CD4-positive, alpha-beta T cell (primary cell): ENCODE measurements at regions not wholly inside any gene's neighbourhood (a gene's known extent, or its start where the extent isn't known, plus 50 kb on each side); places are given as distances from the start of the nearest gene placed in this dataset.
"Not testable (repeated sequence)": the region's sequence is repeated elsewhere in the genome, so short reads cannot be mapped to it uniquely, and the experiment has no call there.

ENCODE experiments used
- ATAC-seq: fragments of 200-7000 bp; cut with Tn5 transposase; one replicate; pipeline ENCODE4 v1.10.0; 2022; ENCODE audit warnings: mild to moderate bottlenecking; ENCODE audit not compliant: poor library complexity
- CTCF ChIA-PET: fragments of 350-600 bp; sonication (Branson Sonifier 250); formaldehyde crosslinking; loops from one replicate; lab custom pipeline; 2021; ENCODE audit warnings: antibody characterized with exemption, inconsistent platforms; lab: Charles Lee
- POLR2A ChIA-PET: fragments of 350-600 bp; sonication (Branson Sonifier 250); formaldehyde crosslinking; loops from one replicate; lab custom pipeline; 2021; ENCODE audit warnings: antibody characterized with exemption, inconsistent platforms; lab: Charles Lee
- DNase-seq, 14 experiments: peaks; one replicate each; pipeline ENCODE4 v3.0.0-alpha.2; 2013 to 2020; ENCODE audit warnings: mixed read lengths in 2 of 14
- H3K27ac ChIP-seq, 2 donors: one replicate each; pipeline versions ENCODE4 v1.5.1 to v1.7.0; 2013; ENCODE audit warnings: low read length in 2 of 2, low read depth in 1 of 2, mild to moderate bottlenecking in 1 of 2
- H3K27me3 ChIP-seq, 2 experiments: 1 replicate in 1 of 2; 2 replicates in 1 of 2; pipeline versions ENCODE4 v1.6.1 to v1.7.0; 2013; ENCODE audit warnings: low read length in 2 of 2, control low read depth in 1 of 2, mild to moderate bottlenecking in 1 of 2, moderate library complexity in 1 of 2; ENCODE audit not compliant: insufficient read depth in 2 of 2, control insufficient read depth in 1 of 2
- H3K36me3 ChIP-seq: one replicate; pipeline ENCODE4 v1.6.1; 2013; ENCODE audit warnings: low read length, control low read depth; ENCODE audit not compliant: insufficient read depth
- H3K4me1 ChIP-seq: one replicate; pipeline ENCODE4 v1.6.1; 2013; ENCODE audit warnings: low read length, control low read depth; ENCODE audit not compliant: insufficient read depth
- H3K4me3 ChIP-seq: one replicate; pipeline ENCODE4 v1.5.1; 2013; ENCODE audit warnings: mild to moderate bottlenecking, low read length, moderate library complexity
- H3K9me3 ChIP-seq, 2 experiments: 1 replicate in 1 of 2; 2 replicates in 1 of 2; pipeline versions ENCODE4 v1.6.1 to v1.7.0; 2013; ENCODE audit warnings: low read length in 2 of 2, mild to moderate bottlenecking in 2 of 2, control low read depth in 1 of 2, moderate library complexity in 1 of 2; ENCODE audit not compliant: control insufficient read depth in 1 of 2, insufficient read depth in 1 of 2
- H3K27ac Mint-ChIP-seq: one replicate; pipeline ENCODE4 v1.8.0; 2020; ENCODE audit warnings: mixed read lengths
- H3K27me3 Mint-ChIP-seq: one replicate; pipeline ENCODE4 v1.8.0; 2021; ENCODE audit warnings: mixed read lengths
- H3K36me3 Mint-ChIP-seq: one replicate; pipeline ENCODE4 v1.8.0; 2021; ENCODE audit warnings: low read depth, mixed read lengths
- H3K4me1 Mint-ChIP-seq: one replicate; pipeline ENCODE4 v1.8.0; 2021; ENCODE audit warnings: low read depth, mixed read lengths
- H3K4me3 Mint-ChIP-seq: one replicate; pipeline ENCODE4 v1.8.0; 2020; ENCODE audit warnings: mild to moderate bottlenecking, mixed read lengths
- H3K9me3 Mint-ChIP-seq: one replicate; pipeline ENCODE4 v1.8.0; 2020; ENCODE audit warnings: mixed read lengths
- CTCF ChIP-seq: fragments of 200-600 bp; IDR thresholded peaks from one replicate; pipeline ENCODE4 v1.8.0; 2022; ENCODE audit warnings: antibody characterized with exemption, mild to moderate bottlenecking
- intact Hi-C, 2 experiments: fragments of 100-400 bp; cut with DNase I in 1 of 2; cut with micrococcal nuclease in 1 of 2; formaldehyde crosslinking; loops; one replicate each; pipeline versions ENCODE4 v1.15.1 to v1.9.0; 2023 to 2025; cut with DNase I, micrococcal nuclease

- no peak for ATAC-seq
- TF ChIP-seq CTCF = no peak
- H3K27me3 Mint-ChIP-seq = peaks cover 10% of the 10 kb centered on the region
- ChIA-PET CTCF (no interaction called here), POLR2A (no interaction called here)
- H3K27ac ChIP-seq = no peak overlapping the region
- peak in 1 of 14 experiments; percentile 3 for DNase-seq
- no peak overlapping the region for H3K27ac Mint-ChIP-seq
- no peaks in the 10 kb centered on the region for H3K9me3 Mint-ChIP-seq
- no peak overlapping the region for H3K4me3 ChIP-seq
- no peaks in the 10 kb centered on the region for H3K9me3 ChIP-seq
- intact Hi-C loops = no loop called here
- peak overlapping the region; percentile 39 for H3K4me3 Mint-ChIP-seq
- peaks cover 8% of the 10 kb centered on the region for H3K4me1 ChIP-seq
- H3K36me3 Mint-ChIP-seq = no peaks in the 10 kb centered on the region
- H3K36me3 ChIP-seq = no peaks in the 10 kb centered on the region
- H3K4me1 Mint-ChIP-seq = peaks cover 12% of the 10 kb centered on the region
- peaks cover 0 to 3% of the 10 kb centered on the region in 2 experiments for H3K27me3 ChIP-seq
Measured at GRCh38 chr10:29772403-29772802, 137.6 kb upstream of the SVIL start.

GRCh38 chr10:29771376-29771775 lies 136.6 kb upstream of the SVIL start:
- H3K4me3 ChIP-seq = no peak overlapping the region
- intact Hi-C loops = no loop called here
- peaks cover 8% of the 10 kb centered on the region for H3K4me1 ChIP-seq
- ChIA-PET CTCF (no interaction called here), POLR2A (no interaction called here)
- ATAC-seq (no peak), DNase-seq (no peak)
- H3K27me3 ChIP-seq = peaks cover 0 to 3% of the 10 kb centered on the region in 2 experiments
- Mint-ChIP-seq H3K4me3 (no peak overlapping the region), H3K36me3 (no peaks in the 10 kb centered on the region), H3K4me1 (peaks cover 12% of the 10 kb centered on the region), H3K9me3 (no peaks in the 10 kb centered on the region), H3K27ac (no peak overlapping the region), H3K27me3 (peaks cover 10% of the 10 kb centered on the region)
- H3K9me3 ChIP-seq = no peaks in the 10 kb centered on the region
- no peak for TF ChIP-seq CTCF
- no peak overlapping the region for H3K27ac ChIP-seq
- no peaks in the 10 kb centered on the region for H3K36me3 ChIP-seq

GRCh38 chr10:29769277-29769676 lies 134.5 kb upstream of the SVIL start:
- not testable (repeated sequence) for H3K9me3 Mint-ChIP-seq

DNA sequence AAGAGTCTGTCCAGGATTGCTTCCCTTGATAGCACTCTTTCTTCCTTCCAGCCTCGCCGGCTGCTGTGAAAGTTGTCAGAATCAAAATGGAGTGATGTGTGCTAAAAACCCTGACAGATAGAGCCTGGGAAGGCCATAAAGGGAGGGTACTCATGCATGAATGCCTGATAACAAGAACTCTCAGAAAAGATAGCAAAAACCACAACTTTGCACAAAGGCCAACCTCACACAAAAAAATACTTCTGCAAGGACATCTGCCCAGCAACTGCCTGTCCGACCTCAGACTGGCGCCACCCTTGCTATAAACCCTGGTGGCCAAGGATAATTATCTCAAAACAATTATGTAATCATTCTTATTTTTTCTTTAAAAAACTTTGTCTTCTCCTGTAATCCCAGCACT lies 133.2 kb upstream of the SVIL start:
- no peaks in the 10 kb centered on the region for H3K36me3 Mint-ChIP-seq
- intact Hi-C loops = no loop called here
- Histone ChIP-seq H3K27me3 (peaks cover 0 to 3% of the 10 kb centered on the region in 2 experiments), H3K36me3 (no peaks in the 10 kb centered on the region), H3K4me1 (peaks cover 8% of the 10 kb centered on the region), H3K9me3 (no peaks in the 10 kb centered on the region), H3K27ac (no peak overlapping the region), H3K4me3 (no peak overlapping the region)
- no peak overlapping the region for H3K27ac Mint-ChIP-seq
- POLR2A ChIA-PET = no interaction called here
- no peak for ATAC-seq
- no peak for DNase-seq
- CTCF ChIA-PET = no interaction called here
- no peak overlapping the region for H3K4me3 Mint-ChIP-seq
- H3K27me3 Mint-ChIP-seq = peaks cover 5% of the 10 kb centered on the region
- no peak for TF ChIP-seq CTCF
- peaks cover 11% of the 10 kb centered on the region for H3K4me1 Mint-ChIP-seq
- H3K9me3 Mint-ChIP-seq = no peaks in the 10 kb centered on the region

More at GRCh38 chr10:29769277-29769676, 134.5 kb upstream of the SVIL start:
- CTCF ChIA-PET, H3K27me3 ChIP-seq, POLR2A ChIA-PET, H3K36me3 ChIP-seq, H3K36me3 Mint-ChIP-seq, H3K4me3 Mint-ChIP-seq, H3K27me3 Mint-ChIP-seq, intact Hi-C loops, H3K9me3 ChIP-seq, H3K27ac Mint-ChIP-seq, ATAC-seq, H3K27ac ChIP-seq, H3K4me1 ChIP-seq, DNase-seq, H3K4me3 ChIP-seq: not testable (repeated sequence)
- H3K4me1 Mint-ChIP-seq = peaks cover 12% of the 10 kb centered on the region
